ENCODE measurements at regions not wholly inside any gene's neighbourhood (a gene's known extent, or its start where the extent isn't known, plus 50 kb on each side); places are given as distances from the start of the nearest gene placed in this dataset.

DNA sequence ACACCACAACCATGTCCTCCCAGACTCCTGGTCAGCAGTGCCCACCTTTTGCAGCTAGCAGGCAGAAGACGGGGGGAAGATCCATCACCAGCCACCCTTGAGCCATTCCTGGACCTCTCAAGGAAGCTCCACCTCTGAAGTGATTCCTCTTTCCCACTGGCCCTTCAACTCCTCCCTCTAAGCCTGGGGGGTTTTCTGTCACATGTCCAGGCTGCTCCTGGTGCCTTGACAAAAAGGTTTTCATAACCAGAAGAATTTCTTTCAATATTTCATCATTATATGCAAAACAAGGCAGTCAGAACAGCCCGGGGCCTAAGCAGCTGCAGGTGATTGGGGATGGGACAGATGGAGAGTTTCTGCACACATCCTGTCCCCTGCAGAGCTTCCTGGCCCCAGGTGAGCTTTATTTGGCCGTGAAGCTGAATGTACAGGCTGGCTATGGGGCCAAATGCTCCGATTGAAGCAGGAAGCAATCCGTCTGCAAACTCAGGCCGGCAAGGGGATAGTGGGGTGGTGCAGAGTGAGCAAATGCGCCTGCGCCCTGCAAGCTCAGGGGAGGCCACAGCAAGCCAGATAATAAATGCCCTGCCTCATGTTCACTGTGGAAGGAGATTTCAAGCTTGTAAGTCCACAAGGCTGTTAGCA, 173.5 kb downstream of the C5orf15 start:
- no peak for DNase-seq

- no peak for DNase-seq
These were observed 174.5 kb downstream of the C5orf15 start for GRCh38 chr5:133793756-133794465.

DNA sequence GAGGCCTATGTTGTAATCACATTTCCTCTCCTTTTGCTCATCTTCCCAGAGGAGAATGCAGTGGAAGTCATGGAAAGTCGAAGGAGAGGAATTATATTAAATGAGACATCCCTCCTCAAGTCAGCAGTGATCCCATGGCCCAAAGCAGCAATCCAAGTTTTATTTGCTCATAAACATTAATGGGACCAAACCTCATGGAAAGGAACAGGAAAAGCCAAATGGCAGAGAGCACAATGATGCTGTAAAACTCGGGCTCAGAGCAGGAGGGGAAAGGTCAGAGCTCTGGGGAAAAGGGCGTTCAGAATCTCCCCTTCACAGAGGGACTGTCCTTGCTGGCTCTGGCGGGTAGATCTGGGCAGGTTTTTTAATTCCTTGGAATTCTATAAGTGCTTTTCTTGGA, 175.8 kb downstream of the C5orf15 start:
- DNase-seq = no peak

GRCh38 chr5:133792024-133792423, 176.4 kb downstream of the C5orf15 start:
- no peak for DNase-seq

GRCh38 chr5:133790898-133791297, 177.5 kb downstream of the C5orf15 start:
- no peak for DNase-seq

DNA sequence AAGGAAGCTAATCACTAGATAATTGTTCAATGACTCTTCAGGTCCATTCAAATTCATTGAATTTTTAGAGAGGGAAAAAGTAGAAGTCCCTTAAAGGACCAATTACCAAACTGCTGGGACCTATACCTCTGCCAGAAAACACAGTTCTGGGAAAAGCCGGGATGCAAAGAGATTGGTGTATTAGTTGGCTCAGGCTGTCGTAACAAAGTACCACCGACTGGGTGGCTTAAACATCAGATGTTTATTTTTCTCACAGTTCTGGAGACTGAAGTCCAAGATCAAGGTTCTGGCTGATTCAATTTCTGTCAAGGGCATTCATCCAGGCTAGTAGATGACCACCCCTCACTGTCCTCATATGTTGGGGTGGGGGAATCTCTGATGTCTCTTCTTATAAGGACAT, 177.1 kb upstream of the FSTL4 start:
- DNase-seq = no peak

GRCh38 chr5:133788121-133788520, 175.8 kb upstream of the FSTL4 start:
- DNase-seq = no peak

DNA sequence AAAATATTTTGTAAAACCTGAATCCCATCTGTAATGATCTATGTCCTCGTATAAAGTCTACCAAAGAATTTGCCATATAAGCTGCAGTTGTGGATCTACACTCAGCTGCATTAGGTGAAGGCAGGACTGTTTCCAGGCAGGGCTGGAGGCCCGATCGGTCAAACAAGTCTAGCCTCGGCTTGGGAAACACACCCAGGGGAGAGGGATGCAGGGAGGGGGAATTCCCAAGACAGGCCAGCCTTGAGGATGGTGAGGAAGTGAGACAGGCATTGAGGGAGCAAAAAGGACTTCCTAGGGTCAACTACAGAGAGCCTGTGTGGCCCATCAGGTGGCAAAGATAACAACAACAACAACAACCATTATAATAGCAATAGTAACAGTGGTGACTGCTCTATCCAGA, 174.1 kb upstream of the FSTL4 start:
- DNase-seq = no peak

GRCh38 chr5:133785182-133785581, 172.8 kb upstream of the FSTL4 start:
- no peak for DNase-seq

DNA sequence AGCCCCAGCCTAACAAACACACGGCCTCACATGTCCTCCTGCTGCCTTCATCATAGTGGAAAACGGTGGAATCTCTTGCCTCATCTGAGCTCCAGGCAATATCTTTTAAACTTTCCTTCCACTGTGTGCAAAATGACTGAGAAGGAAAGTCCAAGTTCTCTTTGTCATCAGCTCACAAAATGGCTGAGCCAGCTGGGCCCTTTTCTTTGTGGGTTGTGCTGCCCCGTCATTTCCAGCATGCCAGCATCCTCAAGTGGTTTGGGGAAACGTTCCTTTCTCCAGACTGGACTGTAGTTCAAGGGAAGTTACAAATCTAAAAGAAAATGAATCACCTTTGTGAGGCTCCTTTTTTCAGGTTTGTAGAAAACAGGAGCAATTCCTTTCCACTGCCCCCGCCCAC, 171.1 kb upstream of the FSTL4 start:
- DNase-seq = no peak

GRCh38 chr5:133782736-133783135, 170.4 kb upstream of the FSTL4 start:
- DNase-seq = no peak

GRCh38 chr5:133781436-133782225, 169.3 kb upstream of the FSTL4 start:
- DNase-seq = no peak

- peak; percentile 8 for DNase-seq
These were observed 168.4 kb upstream of the FSTL4 start for GRCh38 chr5:133780619-133781280.

DNA sequence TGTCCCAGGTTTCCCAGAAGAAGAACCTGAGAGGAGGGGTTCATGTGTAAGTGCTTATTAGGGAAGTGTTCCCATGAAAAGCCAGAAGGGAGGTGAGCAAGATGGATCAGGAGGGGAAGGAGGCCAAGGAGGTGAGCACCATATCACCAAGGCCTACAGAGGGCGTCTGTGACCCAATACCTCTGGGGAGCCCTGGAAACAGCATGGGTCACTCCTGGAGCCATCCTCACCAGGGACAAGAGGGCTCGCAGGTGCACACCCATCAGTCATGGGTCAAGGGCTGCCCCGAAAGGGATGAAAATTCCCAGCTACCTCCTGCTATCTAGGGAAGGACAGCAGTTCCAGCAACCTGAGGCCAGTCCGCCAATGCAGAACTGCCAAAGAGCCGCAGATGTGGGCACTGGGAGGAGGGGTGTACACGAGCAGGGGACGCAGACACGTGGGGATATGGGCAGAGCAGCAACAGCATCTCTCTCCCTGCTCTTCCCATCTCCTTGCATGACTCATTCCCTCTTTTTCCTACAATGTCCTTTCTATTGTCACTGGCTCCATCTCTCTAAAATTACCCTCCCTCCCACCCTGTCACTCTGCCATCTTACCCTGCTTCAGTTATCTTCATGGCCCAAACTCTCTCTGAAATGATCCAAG, 167.6 kb upstream of the FSTL4 start:
- peak; percentile 0 for DNase-seq

GRCh38 chr5:133778636-133779035, 166.3 kb upstream of the FSTL4 start:
- peak; percentile 1 for DNase-seq

GRCh38 chr5:133777951-133778350, 165.6 kb upstream of the FSTL4 start:
- no peak for DNase-seq

DNA sequence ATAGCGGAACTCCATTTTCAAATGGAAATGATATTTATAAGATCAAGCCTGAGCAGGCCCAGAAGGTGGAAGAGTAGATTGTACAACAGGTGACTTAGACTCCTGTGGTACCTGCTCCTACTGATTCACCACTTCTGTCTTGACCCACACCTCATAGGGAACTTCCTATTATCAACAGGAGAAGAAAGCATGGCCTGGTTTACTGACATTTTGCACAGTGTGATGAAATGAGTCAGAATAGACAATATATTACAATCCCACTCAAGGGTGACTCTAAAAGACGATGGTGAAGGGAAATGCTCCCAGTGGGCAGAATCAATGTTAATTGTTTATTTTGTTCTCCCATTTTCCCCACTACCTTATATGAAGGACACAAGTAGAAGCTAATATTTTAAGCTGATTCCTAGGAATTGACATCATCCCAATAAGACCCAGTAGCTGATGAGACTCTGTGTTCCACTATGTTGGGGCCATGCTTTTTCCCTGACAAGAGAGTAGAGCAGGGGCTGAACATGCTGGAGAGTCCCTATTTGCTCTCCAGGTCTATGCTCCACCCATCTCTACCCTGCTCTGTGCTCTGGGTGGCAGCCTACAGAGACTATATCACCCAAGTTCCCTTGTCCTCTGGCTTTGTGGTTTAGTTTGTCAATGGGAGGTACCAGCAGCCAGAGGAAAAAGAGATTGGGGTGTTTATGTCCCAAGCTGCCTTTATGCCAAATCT, 163.4 kb upstream of the FSTL4 start:
- DNase-seq = peak; percentile 1

- no peak for DNase-seq
These were observed 161.2 kb upstream of the FSTL4 start for GRCh38 chr5:133773247-133774202.

- DNase-seq = no peak
These were observed 157.5 kb upstream of the FSTL4 start for GRCh38 chr5:133769842-133770241.

GRCh38 chr5:133763744-133764143, 151.4 kb upstream of the FSTL4 start:
- DNase-seq = no peak

- DNase-seq = no peak
These were observed 149.3 kb upstream of the FSTL4 start for GRCh38 chr5:133761632-133762031.

Measured in femur (tissue), 1 donor.